GM12892 (cell line): ENCODE measurements at regions not wholly inside any gene's neighbourhood (a gene's known extent, or its start where the extent isn't known, plus 50 kb on each side); places are given as distances from the start of the nearest gene placed in this dataset.

Source experiments
- POLR2A ChIP-seq: IDR thresholded peaks from 2 replicates; pipeline ENCODE4 v1.6.1; 2011; ENCODE audit warnings: low read depth, low read length, control low read depth
- POLR2AphosphoS5 ChIP-seq: IDR thresholded peaks from 2 replicates; pipeline ENCODE4 v1.6.1; 2011; ENCODE audit warnings: low read depth, low read length, control low read depth

- TF ChIP-seq POLR2A = no peak
- TF ChIP-seq POLR2AphosphoS5 = no peak
These were observed 487.8 kb downstream of the EDEM1 start for GRCh38 chr3:5675319-5675718.
